HCT116 (cell line): ENCODE measurements at regions not wholly inside any gene's neighbourhood (a gene's known extent, or its start where the extent isn't known, plus 50 kb on each side); places are given as distances from the start of the nearest gene placed in this dataset.

Experiments
- ATAC-seq: fragments of 200-7000 bp; cut with Tn5 transposase; 2 replicates; pipeline ENCODE4 v1.9.1; 2020; ENCODE audit warnings: mild to moderate bottlenecking, moderate library complexity
- BruUV-seq: library from RNA; stranded (reverse); fragments of 400-500 nt; replicated peaks from 2 replicates; lab custom pipeline; 2021; lab: Mats Ljungman, UMichigan
- CTCF ChIA-PET: fragments of 300-600 bp; sonication (Branson Sonifier 250); formaldehyde crosslinking; loops from one replicate; lab custom pipeline; 2021; ENCODE audit warnings: antibody characterized with exemption; lab: Charles Lee
- POLR2A ChIA-PET: fragments of 300-600, 350-600 bp; sonication (Branson Sonifier 250); formaldehyde crosslinking; loops from one replicate; lab custom pipeline; 2021; ENCODE audit warnings: antibody characterized with exemption; lab: Charles Lee
- RAD21 ChIA-PET, 2 experiments: fragments of 300-600 bp; sonication (Branson Sonifier 250); formaldehyde crosslinking; loops; one replicate each; lab custom pipeline; 2023; ENCODE audit warnings: low total read pairs in 2 of 2; ENCODE audit not compliant: uncharacterized antibody in 2 of 2, unreplicated experiment in 2 of 2, low non-redundant PET in 1 of 2; lab: Charles Lee
- DNase-seq: peaks from one replicate; pipeline ENCODE4 v3.0.0-alpha.2; 2010; ENCODE audit warnings: low read depth, low spot score
- H2AFZ ChIP-seq: fragments of 200-600 bp; shearing (Covaris generic), sonication (generic); 2 replicates; pipeline ENCODE4 v1.6.1; 2017; ENCODE audit warnings: low read depth, mixed run types, mixed read lengths, antibody characterized with exemption, low read length; ENCODE audit not compliant: poor library complexity, severe bottlenecking
- H3K27ac ChIP-seq: 2 replicates; pipeline ENCODE4 v1.5.1; 2012; ENCODE audit warnings: low read depth, low read length
- H3K27me3 ChIP-seq: fragments of 200-600 bp; sonication (generic); 2 replicates; pipeline ENCODE4 v1.6.1; 2016; ENCODE audit warnings: mixed run types, low read length, mixed read lengths; ENCODE audit not compliant: insufficient read depth
- H3K36me3 ChIP-seq, 2 experiments: fragments of 200-500 bp in 1 of 2; fragments of 200-600 bp in 1 of 2; sonication (Bioruptor generic) in 1 of 2; sonication (generic) in 1 of 2; 2 replicates each; pipeline versions ENCODE4 v1.5.1 to v1.6.1; 2014 to 2016; ENCODE audit warnings: low read length in 2 of 2, inconsistent platforms in 1 of 2, mixed read lengths in 1 of 2, mixed run types in 1 of 2; ENCODE audit not compliant: insufficient read depth in 2 of 2, control insufficient read depth in 1 of 2
- H3K4me1 ChIP-seq, 2 experiments: fragments of 200-600 bp in 1 of 2; sonication (generic) in 1 of 2; 2 replicates each; pipeline versions ENCODE4 v1.5.1 to v1.6.1; 2012 to 2017; ENCODE audit warnings: low read length in 2 of 2, inconsistent platforms in 1 of 2, mild to moderate bottlenecking in 1 of 2, mixed read lengths in 1 of 2, mixed run types in 1 of 2, moderate library complexity in 1 of 2; ENCODE audit not compliant: insufficient read depth in 2 of 2, control insufficient read depth in 1 of 2
- H3K4me2 ChIP-seq: fragments of 200-600 bp; sonication (generic); 2 replicates; pipeline ENCODE4 v1.6.1; 2017; ENCODE audit warnings: mixed run types, low read length, mixed read lengths
- H3K4me3 ChIP-seq, 2 experiments: fragments of 200-600 bp in 1 of 2; sonication (generic) in 1 of 2; replicated peaks in 1 of 2; 2 replicates each; pipeline ENCODE4 v1.5.1; 2011 to 2016; ENCODE audit warnings: low read length in 2 of 2, control low read depth in 1 of 2, low read depth in 1 of 2, mild to moderate bottlenecking in 1 of 2, mixed read lengths in 1 of 2, mixed run types in 1 of 2
- H3K79me2 ChIP-seq: fragments of 200-600 bp; sonication (generic); 2 replicates; pipeline ENCODE4 v1.6.1; 2017; ENCODE audit warnings: mild to moderate bottlenecking, mixed run types, low read length, moderate library complexity, mixed read lengths; ENCODE audit not compliant: insufficient read depth
- H3K9ac ChIP-seq: fragments of 200-600 bp; sonication (generic); 2 replicates; pipeline ENCODE4 v1.6.1; 2016; ENCODE audit warnings: low read length, mixed read lengths
- H3K9me2 ChIP-seq: fragments of 200-600 bp; sonication (generic), shearing (Covaris generic); 2 replicates; pipeline ENCODE4 v1.6.1; 2017; ENCODE audit warnings: mixed run types, mild to moderate bottlenecking, moderate library complexity; ENCODE audit not compliant: insufficient read depth
- H3K9me3 ChIP-seq, 2 experiments: fragments of 200-500 bp in 1 of 2; fragments of 200-600 bp in 1 of 2; sonication (Bioruptor generic) in 1 of 2; sonication (generic) in 1 of 2; 2 replicates each; pipeline ENCODE4 v1.6.1; 2014 to 2017; ENCODE audit warnings: low read length in 2 of 2, mixed read lengths in 2 of 2, inconsistent platforms in 1 of 2, low read depth in 1 of 2, mild to moderate bottlenecking in 1 of 2, mixed run types in 1 of 2, moderate library complexity in 1 of 2; ENCODE audit not compliant: control insufficient read depth in 1 of 2, insufficient read depth in 1 of 2
- H4K20me1 ChIP-seq: fragments of 200-600 bp; sonication (generic), shearing (Covaris generic); 2 replicates; pipeline ENCODE4 v1.6.1; 2017; ENCODE audit warnings: mixed run types, mild to moderate bottlenecking, moderate library complexity; ENCODE audit not compliant: insufficient read depth
- CEBPB ChIP-seq: IDR thresholded peaks from 2 replicates; pipeline ENCODE4 v1.6.1; 2012; ENCODE audit warnings: low read depth
- ELF1 ChIP-seq: IDR thresholded peaks from 2 replicates; pipeline ENCODE4 v1.6.1; 2012; ENCODE audit warnings: low read depth, borderline replicate concordance
- EZH2phosphoT487 ChIP-seq: fragments of 200-600 bp; IDR thresholded peaks from 2 replicates; pipeline ENCODE4 v1.6.1; 2018; ENCODE audit warnings: antibody characterized with exemption, borderline replicate concordance
- FOSL1 ChIP-seq: IDR thresholded peaks from 2 replicates; pipeline ENCODE4 v1.6.1; 2012; ENCODE audit warnings: low read depth
- JUND ChIP-seq: IDR thresholded peaks from 2 replicates; pipeline ENCODE4 v1.6.1; 2012
- POLR2A ChIP-seq: IDR thresholded peaks from 2 replicates; pipeline ENCODE4 v1.7.0; 2011; ENCODE audit warnings: borderline replicate concordance; ENCODE audit not compliant: insufficient read depth, insufficient read length; ENCODE audit errors: extremely low read depth
- RAD21 ChIP-seq: IDR thresholded peaks from 2 replicates; pipeline ENCODE4 v1.6.1; 2012; ENCODE audit warnings: low read depth, mild to moderate bottlenecking
- SP1 ChIP-seq: IDR thresholded peaks from 2 replicates; pipeline ENCODE4 v1.6.1; 2012; ENCODE audit warnings: low read depth
- SRF ChIP-seq: IDR thresholded peaks from 2 replicates; pipeline ENCODE4 v1.6.1; 2012; ENCODE audit warnings: low read depth
- TCF7L2 ChIP-seq: IDR thresholded peaks from 2 replicates; pipeline ENCODE4 v1.7.0; 2011; ENCODE audit warnings: borderline replicate concordance, inconsistent platforms; ENCODE audit not compliant: insufficient read depth, insufficient read length; ENCODE audit errors: extremely low read depth
- YY1 ChIP-seq: IDR thresholded peaks from 2 replicates; pipeline ENCODE4 v1.6.1; 2011; ENCODE audit warnings: low read length, low read depth, moderate library complexity, mild to moderate bottlenecking; ENCODE audit not compliant: insufficient replicate concordance; ENCODE audit errors: extremely low read depth
- ZFX ChIP-seq: fragments of 450-650 bp; IDR thresholded peaks from 2 replicates; pipeline ENCODE4 v1.6.1; 2017
- ZNF274 ChIP-seq: fragments of 200-500 bp; sonication (Bioruptor generic); IDR thresholded peaks from 2 replicates; pipeline ENCODE4 v1.6.1; 2014; ENCODE audit warnings: mild to moderate bottlenecking, low read depth, low read length, inconsistent platforms
- intact Hi-C: fragments of 100-400 bp; cut with micrococcal nuclease; formaldehyde crosslinking; loops from 2 replicates; pipeline ENCODE4 v1.10.0; 2022
- TF ChIP-seq, protein P1 (sequence below): IDR thresholded peaks from 2 replicates; pipeline ENCODE4 v1.6.1; 2012
- TF ChIP-seq, protein P2 (sequence below), 3 experiments: fragments of 200-600 bp in 1 of 3; sonication (generic) in 1 of 3; IDR thresholded peaks in 2 of 3; conservative IDR thresholded peaks in 1 of 3; 2 replicates each; pipeline ENCODE4 v1.5.1; 2012 to 2017; ENCODE audit warnings: low read depth in 2 of 3, low read length in 2 of 3, antibody characterized with exemption in 1 of 3, borderline replicate concordance in 1 of 3, control low read depth in 1 of 3, mild to moderate bottlenecking in 1 of 3, mixed read lengths in 1 of 3, mixed run types in 1 of 3, moderate library complexity in 1 of 3; ENCODE audit not compliant: insufficient read depth in 1 of 3
- TF ChIP-seq, protein P3 (sequence below): IDR thresholded peaks from 2 replicates; pipeline ENCODE4 v1.6.1; 2012; ENCODE audit warnings: low read depth
- TF ChIP-seq, protein P4 (sequence below): IDR thresholded peaks from 2 replicates; pipeline ENCODE4 v1.6.1; 2012

DNA sequence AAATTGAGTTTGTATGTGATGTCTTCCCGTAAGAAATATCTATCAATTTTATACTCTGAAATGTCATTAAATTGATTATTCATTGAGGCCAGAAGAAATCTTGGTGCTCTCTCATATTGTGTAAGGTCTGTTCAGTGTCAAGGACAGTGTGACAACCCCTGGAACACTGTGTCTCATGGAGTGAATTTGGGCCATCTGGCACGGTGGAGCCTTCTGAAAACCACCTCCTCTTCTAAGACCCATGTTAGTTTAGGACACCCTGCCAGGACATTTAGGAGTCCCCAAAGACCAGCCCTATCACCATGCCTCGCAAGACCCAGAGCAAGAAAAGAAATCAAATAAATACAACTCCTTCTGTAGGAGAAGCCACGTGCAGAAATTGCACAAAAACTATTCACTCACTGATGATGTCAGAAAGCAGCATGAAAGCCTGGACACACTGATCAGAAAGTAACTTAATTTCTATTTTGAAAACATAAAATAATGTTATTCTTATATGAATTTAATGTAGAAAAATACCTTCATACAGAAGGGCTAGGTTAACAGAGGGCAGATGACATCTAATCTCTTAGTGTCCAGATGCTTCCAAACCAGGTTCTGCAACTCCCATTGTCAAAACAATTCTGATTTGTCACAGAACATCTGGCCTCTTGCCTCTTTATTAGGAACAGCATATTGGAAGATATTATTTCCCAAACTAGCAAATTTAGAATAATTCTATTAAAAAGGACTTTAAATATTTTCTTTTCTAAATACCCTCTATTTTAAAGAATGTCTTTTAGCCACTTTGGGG lies 298.8 kb downstream of the NR2F1-AS1 start:
- POLR2A ChIA-PET: no interaction called here
- RAD21 ChIA-PET: no interaction called here
- BruUV-seq: no TSS peak

More for the DNA sequence above, 298.8 kb downstream of the NR2F1-AS1 start:
- no peak for DNase-seq
- Histone ChIP-seq H3K79me2 (no peaks in the 10 kb centered on the region), H3K27me3 (no peaks in the 10 kb centered on the region), H3K4me3 (no peak overlapping the region), H3K27ac (no peak overlapping the region), H4K20me1 (no peaks in the 10 kb centered on the region), H3K9ac (no peak overlapping the region), H3K4me2 (no peak overlapping the region), H3K4me1 (no peaks in the 10 kb centered on the region), H3K9me3 (peaks cover 0 to 5% of the 10 kb centered on the region in 2 experiments; a peak in 1 of 4 replicates), H2AFZ (no peak overlapping the region), H3K36me3 (no peaks in the 10 kb centered on the region), H3K9me2 (no peaks in the 10 kb centered on the region)
- TF ChIP-seq TCF7L2: no peak
- TF ChIP-seq, protein P1, sequence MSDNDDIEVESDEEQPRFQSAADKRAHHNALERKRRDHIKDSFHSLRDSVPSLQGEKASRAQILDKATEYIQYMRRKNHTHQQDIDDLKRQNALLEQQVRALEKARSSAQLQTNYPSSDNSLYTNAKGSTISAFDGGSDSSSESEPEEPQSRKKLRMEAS: no peak
- TF ChIP-seq, protein P2, sequence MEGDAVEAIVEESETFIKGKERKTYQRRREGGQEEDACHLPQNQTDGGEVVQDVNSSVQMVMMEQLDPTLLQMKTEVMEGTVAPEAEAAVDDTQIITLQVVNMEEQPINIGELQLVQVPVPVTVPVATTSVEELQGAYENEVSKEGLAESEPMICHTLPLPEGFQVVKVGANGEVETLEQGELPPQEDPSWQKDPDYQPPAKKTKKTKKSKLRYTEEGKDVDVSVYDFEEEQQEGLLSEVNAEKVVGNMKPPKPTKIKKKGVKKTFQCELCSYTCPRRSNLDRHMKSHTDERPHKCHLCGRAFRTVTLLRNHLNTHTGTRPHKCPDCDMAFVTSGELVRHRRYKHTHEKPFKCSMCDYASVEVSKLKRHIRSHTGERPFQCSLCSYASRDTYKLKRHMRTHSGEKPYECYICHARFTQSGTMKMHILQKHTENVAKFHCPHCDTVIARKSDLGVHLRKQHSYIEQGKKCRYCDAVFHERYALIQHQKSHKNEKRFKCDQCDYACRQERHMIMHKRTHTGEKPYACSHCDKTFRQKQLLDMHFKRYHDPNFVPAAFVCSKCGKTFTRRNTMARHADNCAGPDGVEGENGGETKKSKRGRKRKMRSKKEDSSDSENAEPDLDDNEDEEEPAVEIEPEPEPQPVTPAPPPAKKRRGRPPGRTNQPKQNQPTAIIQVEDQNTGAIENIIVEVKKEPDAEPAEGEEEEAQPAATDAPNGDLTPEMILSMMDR (IDR thresholded peaks at IDR 0.05 in 2 of 3, conservative IDR thresholded peaks at IDR 0.05 in 1 of 3; ENCODE audit: borderline replicate concordance in 1 of 3, insufficient read depth in 1 of 3, low read depth in 2 of 3, low read length in 2 of 3): no peak
- TF ChIP-seq JUND: no peak
- TF ChIP-seq POLR2A: no peak
- TF ChIP-seq CEBPB: no peak
- TF ChIP-seq, protein P3, sequence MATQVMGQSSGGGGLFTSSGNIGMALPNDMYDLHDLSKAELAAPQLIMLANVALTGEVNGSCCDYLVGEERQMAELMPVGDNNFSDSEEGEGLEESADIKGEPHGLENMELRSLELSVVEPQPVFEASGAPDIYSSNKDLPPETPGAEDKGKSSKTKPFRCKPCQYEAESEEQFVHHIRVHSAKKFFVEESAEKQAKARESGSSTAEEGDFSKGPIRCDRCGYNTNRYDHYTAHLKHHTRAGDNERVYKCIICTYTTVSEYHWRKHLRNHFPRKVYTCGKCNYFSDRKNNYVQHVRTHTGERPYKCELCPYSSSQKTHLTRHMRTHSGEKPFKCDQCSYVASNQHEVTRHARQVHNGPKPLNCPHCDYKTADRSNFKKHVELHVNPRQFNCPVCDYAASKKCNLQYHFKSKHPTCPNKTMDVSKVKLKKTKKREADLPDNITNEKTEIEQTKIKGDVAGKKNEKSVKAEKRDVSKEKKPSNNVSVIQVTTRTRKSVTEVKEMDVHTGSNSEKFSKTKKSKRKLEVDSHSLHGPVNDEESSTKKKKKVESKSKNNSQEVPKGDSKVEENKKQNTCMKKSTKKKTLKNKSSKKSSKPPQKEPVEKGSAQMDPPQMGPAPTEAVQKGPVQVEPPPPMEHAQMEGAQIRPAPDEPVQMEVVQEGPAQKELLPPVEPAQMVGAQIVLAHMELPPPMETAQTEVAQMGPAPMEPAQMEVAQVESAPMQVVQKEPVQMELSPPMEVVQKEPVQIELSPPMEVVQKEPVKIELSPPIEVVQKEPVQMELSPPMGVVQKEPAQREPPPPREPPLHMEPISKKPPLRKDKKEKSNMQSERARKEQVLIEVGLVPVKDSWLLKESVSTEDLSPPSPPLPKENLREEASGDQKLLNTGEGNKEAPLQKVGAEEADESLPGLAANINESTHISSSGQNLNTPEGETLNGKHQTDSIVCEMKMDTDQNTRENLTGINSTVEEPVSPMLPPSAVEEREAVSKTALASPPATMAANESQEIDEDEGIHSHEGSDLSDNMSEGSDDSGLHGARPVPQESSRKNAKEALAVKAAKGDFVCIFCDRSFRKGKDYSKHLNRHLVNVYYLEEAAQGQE: no peak
- no peak for TF ChIP-seq FOSL1
- TF ChIP-seq SRF: no peak
- TF ChIP-seq EZH2phosphoT487: no peak
- TF ChIP-seq, protein P4, sequence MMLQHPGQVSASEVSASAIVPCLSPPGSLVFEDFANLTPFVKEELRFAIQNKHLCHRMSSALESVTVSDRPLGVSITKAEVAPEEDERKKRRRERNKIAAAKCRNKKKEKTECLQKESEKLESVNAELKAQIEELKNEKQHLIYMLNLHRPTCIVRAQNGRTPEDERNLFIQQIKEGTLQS: no peak
- TF ChIP-seq ELF1: no peak
- TF ChIP-seq YY1: no peak
- TF ChIP-seq ZFX: no peak
- no peak for TF ChIP-seq ZNF274
- no peak for TF ChIP-seq RAD21
- no peak for TF ChIP-seq SP1
- intact Hi-C loops: no loop called here
- no peak for ATAC-seq
- CTCF ChIA-PET: no interaction called here
